Ishikawa (cell line): ENCODE measurements at regions not wholly inside any gene's neighbourhood (a gene's known extent, or its start where the extent isn't known, plus 50 kb on each side); places are given as distances from the start of the nearest gene placed in this dataset.

Source experiments
- CEBPB ChIP-seq: IDR thresholded peaks from 2 replicates; pipeline ENCODE4 v1.6.1; 2012
- CREB1 ChIP-seq: IDR thresholded peaks from 2 replicates; pipeline ENCODE4 v1.6.1; 2012; ENCODE audit warnings: low read depth
- EGR1 ChIP-seq: IDR thresholded peaks from 2 replicates; pipeline ENCODE4 v1.6.1; 2012
- EP300 ChIP-seq: IDR thresholded peaks from 2 replicates; pipeline ENCODE4 v1.6.1; 2012; ENCODE audit warnings: borderline replicate concordance
- FOXM1 ChIP-seq: IDR thresholded peaks from 2 replicates; pipeline ENCODE4 v1.6.1; 2012; ENCODE audit warnings: low read depth, borderline replicate concordance
- NFIC ChIP-seq: IDR thresholded peaks from 2 replicates; pipeline ENCODE4 v1.6.1; 2012
- RAD21 ChIP-seq: IDR thresholded peaks from 2 replicates; pipeline ENCODE4 v1.6.1; 2012; ENCODE audit warnings: low read depth
- TAF1 ChIP-seq: IDR thresholded peaks from 2 replicates; pipeline ENCODE4 v1.6.1; 2012; ENCODE audit warnings: low read depth, mild to moderate bottlenecking
- TCF12 ChIP-seq: IDR thresholded peaks from 2 replicates; pipeline ENCODE4 v1.6.1; 2012; ENCODE audit warnings: low read depth
- TEAD4 ChIP-seq: IDR thresholded peaks from 2 replicates; pipeline ENCODE4 v1.6.1; 2012
- YY1 ChIP-seq: IDR thresholded peaks from 2 replicates; pipeline ENCODE4 v1.6.1; 2012; ENCODE audit warnings: low read depth
- ZBTB7A ChIP-seq: IDR thresholded peaks from 2 replicates; pipeline ENCODE4 v1.6.1; 2012; ENCODE audit warnings: low read depth
- TF ChIP-seq, protein P1 (sequence below): IDR thresholded peaks from 2 replicates; pipeline ENCODE4 v1.6.1; 2012; ENCODE audit warnings: low read depth, mild to moderate bottlenecking
- TF ChIP-seq, protein P2 (sequence below): IDR thresholded peaks from 2 replicates; pipeline ENCODE4 v1.6.1; 2012
- TF ChIP-seq, protein P3 (sequence below): IDR thresholded peaks from 2 replicates; pipeline ENCODE4 v1.6.1; 2012

DNA sequence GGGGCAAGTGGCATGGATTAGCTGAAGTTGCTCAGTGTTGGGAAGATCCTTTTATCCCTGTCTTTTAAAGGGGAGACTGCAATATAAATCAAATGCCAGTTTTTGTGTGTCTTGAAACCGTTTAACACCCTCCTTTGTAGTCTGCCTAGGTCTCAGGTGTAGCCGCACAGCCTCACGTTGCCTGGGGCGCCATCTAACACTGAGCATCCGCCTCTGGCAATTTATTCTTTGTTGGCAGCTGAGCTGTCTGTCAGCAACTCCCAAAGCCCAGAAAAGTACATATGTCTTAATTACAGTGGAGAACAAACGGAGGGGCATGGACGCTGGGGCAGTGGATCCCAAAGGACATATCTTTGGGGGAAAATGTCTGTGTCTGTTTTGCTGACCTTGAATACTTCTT, 254.7 kb downstream of the STK31 start:
- TF ChIP-seq, protein P1, sequence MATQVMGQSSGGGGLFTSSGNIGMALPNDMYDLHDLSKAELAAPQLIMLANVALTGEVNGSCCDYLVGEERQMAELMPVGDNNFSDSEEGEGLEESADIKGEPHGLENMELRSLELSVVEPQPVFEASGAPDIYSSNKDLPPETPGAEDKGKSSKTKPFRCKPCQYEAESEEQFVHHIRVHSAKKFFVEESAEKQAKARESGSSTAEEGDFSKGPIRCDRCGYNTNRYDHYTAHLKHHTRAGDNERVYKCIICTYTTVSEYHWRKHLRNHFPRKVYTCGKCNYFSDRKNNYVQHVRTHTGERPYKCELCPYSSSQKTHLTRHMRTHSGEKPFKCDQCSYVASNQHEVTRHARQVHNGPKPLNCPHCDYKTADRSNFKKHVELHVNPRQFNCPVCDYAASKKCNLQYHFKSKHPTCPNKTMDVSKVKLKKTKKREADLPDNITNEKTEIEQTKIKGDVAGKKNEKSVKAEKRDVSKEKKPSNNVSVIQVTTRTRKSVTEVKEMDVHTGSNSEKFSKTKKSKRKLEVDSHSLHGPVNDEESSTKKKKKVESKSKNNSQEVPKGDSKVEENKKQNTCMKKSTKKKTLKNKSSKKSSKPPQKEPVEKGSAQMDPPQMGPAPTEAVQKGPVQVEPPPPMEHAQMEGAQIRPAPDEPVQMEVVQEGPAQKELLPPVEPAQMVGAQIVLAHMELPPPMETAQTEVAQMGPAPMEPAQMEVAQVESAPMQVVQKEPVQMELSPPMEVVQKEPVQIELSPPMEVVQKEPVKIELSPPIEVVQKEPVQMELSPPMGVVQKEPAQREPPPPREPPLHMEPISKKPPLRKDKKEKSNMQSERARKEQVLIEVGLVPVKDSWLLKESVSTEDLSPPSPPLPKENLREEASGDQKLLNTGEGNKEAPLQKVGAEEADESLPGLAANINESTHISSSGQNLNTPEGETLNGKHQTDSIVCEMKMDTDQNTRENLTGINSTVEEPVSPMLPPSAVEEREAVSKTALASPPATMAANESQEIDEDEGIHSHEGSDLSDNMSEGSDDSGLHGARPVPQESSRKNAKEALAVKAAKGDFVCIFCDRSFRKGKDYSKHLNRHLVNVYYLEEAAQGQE, result no peak
- TF ChIP-seq ZBTB7A, result no peak
- TF ChIP-seq, protein P2, sequence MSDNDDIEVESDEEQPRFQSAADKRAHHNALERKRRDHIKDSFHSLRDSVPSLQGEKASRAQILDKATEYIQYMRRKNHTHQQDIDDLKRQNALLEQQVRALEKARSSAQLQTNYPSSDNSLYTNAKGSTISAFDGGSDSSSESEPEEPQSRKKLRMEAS, result no peak
- TF ChIP-seq TCF12, result no peak
- TF ChIP-seq EGR1, result no peak
- TF ChIP-seq CREB1, result no peak
- no peak for TF ChIP-seq YY1
- TF ChIP-seq FOXM1, result no peak
- no peak for TF ChIP-seq CEBPB
- no peak for TF ChIP-seq TEAD4
- TF ChIP-seq, protein P3, sequence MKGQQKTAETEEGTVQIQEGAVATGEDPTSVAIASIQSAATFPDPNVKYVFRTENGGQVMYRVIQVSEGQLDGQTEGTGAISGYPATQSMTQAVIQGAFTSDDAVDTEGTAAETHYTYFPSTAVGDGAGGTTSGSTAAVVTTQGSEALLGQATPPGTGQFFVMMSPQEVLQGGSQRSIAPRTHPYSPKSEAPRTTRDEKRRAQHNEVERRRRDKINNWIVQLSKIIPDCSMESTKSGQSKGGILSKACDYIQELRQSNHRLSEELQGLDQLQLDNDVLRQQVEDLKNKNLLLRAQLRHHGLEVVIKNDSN, result no peak
- no peak for TF ChIP-seq NFIC
- TF ChIP-seq TAF1, result no peak
- no peak for TF ChIP-seq EP300
- TF ChIP-seq RAD21, result no peak

DNA sequence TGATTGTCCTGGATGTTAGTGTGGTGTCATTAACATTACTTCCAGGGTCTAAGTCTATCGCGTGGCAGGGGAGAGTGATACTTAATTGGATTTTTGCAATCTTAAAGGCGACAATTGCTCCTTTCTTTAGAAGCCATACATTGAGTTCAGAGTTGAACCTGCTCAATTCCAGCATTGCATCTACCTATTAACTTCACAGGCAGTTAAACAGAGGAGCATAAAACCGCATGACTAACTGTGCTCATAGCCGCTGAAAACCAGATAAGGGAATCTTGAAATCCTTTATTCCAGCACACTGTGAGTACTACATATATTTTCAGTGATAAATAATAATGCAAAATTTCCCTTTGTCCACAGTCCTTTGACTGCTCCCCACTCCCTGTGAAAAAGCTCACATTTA, 255.3 kb downstream of the STK31 start:
- no peak for TF ChIP-seq ZBTB7A
- TF ChIP-seq YY1, result no peak
- no peak for TF ChIP-seq RAD21
- TF ChIP-seq, protein P2, result no peak
- TF ChIP-seq EP300, result no peak
- TF ChIP-seq FOXM1, result no peak
- no peak for TF ChIP-seq TCF12
- TF ChIP-seq CEBPB, result no peak
- no peak for TF ChIP-seq TEAD4
- TF ChIP-seq, protein P1, result no peak
- no peak for TF ChIP-seq EGR1
- TF ChIP-seq CREB1, result no peak
- TF ChIP-seq, protein P3, result no peak
- TF ChIP-seq TAF1, result no peak
- TF ChIP-seq NFIC, result no peak

DNA sequence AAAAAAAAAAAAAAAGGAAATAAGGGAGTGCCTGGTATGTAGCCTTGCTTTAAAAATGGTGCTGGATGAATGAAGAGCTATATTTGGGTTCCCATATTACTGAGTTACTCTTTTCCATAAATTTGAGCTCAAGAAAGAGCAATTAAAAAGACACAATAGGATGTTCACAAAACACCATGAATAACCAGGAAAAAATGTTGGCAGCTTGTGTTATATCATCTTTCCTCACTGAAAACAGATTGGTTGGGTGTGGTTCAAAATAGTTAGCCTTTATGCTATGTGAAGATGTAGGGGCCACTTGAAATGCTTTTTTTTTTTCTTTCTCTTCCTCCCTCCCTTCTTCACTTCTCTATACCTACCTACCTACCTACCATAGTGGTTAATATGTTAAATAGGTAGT, 256.9 kb downstream of the STK31 start:
- no peak for TF ChIP-seq NFIC
- TF ChIP-seq TAF1, result no peak
- TF ChIP-seq CREB1, result no peak
- TF ChIP-seq, protein P1, result no peak
- TF ChIP-seq FOXM1, result no peak
- TF ChIP-seq ZBTB7A, result no peak
- TF ChIP-seq EGR1, result no peak
- no peak for TF ChIP-seq TEAD4

DNA sequence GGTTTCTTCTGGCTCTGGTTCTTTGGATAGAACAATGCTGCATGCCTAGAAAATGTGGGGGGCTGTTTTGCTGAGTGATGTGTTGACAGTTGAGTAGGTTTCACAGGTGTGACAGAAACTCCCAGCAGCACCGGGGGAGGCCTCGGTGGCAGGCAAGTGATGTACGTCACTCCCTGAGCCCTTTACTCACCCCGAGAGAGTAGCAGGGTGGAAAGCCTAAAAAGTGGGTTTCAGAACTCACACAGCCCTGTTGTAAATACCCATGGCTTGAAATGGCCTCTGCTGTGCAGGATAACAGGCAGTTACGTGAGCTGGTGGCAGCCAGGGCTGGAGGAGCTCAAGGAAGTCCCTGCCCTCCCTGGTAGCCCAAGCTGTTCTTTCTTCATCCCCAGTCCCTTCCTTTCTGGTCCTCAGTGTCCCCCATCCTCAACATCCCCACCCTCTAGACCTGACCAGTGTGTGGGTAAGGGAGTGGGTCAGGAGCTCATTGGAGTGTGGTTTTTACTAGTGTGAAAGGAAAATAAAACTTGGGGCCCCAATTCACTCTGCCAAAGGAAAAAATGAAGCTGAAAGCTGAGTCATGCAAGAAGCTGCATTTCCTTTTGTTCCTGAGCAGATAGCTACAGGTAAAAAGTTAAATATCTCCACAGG, 258.1 kb downstream of the STK31 start:
- TF ChIP-seq TEAD4 (no peak), YY1 (no peak), TAF1 (no peak), TCF12 (no peak), ZBTB7A (no peak), RAD21 (no peak), EGR1 (no peak), FOXM1 (no peak), NFIC (no peak)
- TF ChIP-seq, protein P1, result no peak
- TF ChIP-seq, protein P2, result no peak
